ENCODE measurements at regions not wholly inside any gene's neighbourhood (a gene's known extent, or its start where the extent isn't known, plus 50 kb on each side); places are given as distances from the start of the nearest gene placed in this dataset.

DNA sequence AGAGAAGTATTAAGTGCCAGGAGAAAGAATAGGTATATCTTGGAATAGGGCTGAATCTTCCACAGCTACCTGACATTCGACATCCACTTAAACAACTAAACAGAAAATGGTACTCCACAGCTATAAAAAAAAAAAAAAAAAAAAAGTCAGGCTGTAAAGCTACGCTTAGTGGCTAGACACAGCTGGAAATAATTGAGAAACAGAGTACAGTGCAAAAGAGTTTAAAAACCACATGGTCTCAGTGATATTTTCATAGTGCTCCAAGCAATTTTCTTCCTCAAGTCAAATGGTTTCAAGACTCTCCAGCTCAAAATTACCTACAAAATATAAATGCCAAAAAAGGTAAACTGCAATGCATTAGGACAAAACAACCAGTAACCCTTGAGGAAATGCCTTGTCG lies 607.1 kb downstream of the KCNJ2 start:
- POLR2A ChIA-PET (ENCODE audit: unreplicated experiment) = no interaction called here
- no TSS peak for BruUV-seq (replicated peaks)
- Histone ChIP-seq H3K4me2 (ENCODE audit: low read length) (no peak overlapping the region), H3K27ac (ENCODE audit: low read length) (no peak overlapping the region), H3F3A (ENCODE audit: low read length, unreplicated experiment) (no peaks in the 10 kb centered on the region), H3K9me2 (replicated peaks; ENCODE audit: low read length) (no peaks in the 10 kb centered on the region), H3K4me1 (ENCODE audit: insufficient read depth, low read length) (no peaks in the 10 kb centered on the region), H3K79me2 (ENCODE audit: low read length) (no peaks in the 10 kb centered on the region), H3K4me3 (ENCODE audit: low read length) (no peak overlapping the region), H3K27me3 (ENCODE audit: low read length) (no peaks in the 10 kb centered on the region), H2AFZ (ENCODE audit: low read length) (no peak overlapping the region), H3K36me3 (ENCODE audit: low read depth, low read length) (no peaks in the 10 kb centered on the region), H3K9me3 (ENCODE audit: low read length) (no peaks in the 10 kb centered on the region), H3K9ac (ENCODE audit: low read length) (no peak overlapping the region), H4K20me1 (ENCODE audit: low read length) (no peaks in the 10 kb centered on the region)
- DNase-seq (no peak), ATAC-seq (no peak)
- CTCF ChIA-PET = no interaction called here
- TF ChIP-seq CTCF (conservative IDR thresholded peaks at IDR 0.05; ENCODE audit: low read depth, low read length) = no peak
- TF ChIP-seq EZH2 (IDR thresholded peaks at IDR 0.05; ENCODE audit: low read length, unreplicated experiment) = no peak
- TF ChIP-seq EZH2phosphoT487 (IDR thresholded peaks at IDR 0.05; ENCODE audit: borderline replicate concordance, low read length) = no peak
- intact Hi-C loops (cut with micrococcal nuclease) = no loop called here

DNA sequence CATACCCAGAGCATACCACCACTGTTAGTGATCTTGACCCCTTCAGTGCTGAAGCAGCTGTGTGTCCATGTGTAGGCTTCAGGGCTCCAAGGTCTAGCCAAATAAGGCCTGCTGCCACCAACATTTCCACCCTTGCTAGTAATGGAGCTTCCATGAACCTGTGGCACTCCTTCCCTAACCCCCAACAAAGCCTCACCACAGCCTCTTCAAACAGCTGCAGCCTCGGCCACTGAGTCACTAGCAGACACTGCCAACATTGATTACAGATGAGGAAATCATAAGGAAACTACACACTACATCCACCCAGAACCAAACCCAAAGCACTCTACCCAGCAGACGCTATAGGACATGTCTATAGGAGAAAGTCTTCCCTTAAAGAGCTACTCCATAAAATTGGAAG lies 610.7 kb downstream of the KCNJ2 start:
- Histone ChIP-seq H3K4me3 (ENCODE audit: low read length) (no peak overlapping the region), H3F3A (ENCODE audit: low read length, unreplicated experiment) (no peaks in the 10 kb centered on the region), H2AFZ (ENCODE audit: low read length) (no peak overlapping the region), H3K4me1 (ENCODE audit: insufficient read depth, low read length) (no peaks in the 10 kb centered on the region), H4K20me1 (ENCODE audit: low read length) (no peaks in the 10 kb centered on the region), H3K36me3 (ENCODE audit: low read depth, low read length) (no peaks in the 10 kb centered on the region), H3K9me3 (ENCODE audit: low read length) (no peaks in the 10 kb centered on the region), H3K27ac (ENCODE audit: low read length) (no peak overlapping the region), H3K27me3 (ENCODE audit: low read length) (no peaks in the 10 kb centered on the region), H3K9me2 (replicated peaks; ENCODE audit: low read length) (no peaks in the 10 kb centered on the region), H3K79me2 (ENCODE audit: low read length) (no peaks in the 10 kb centered on the region), H3K9ac (ENCODE audit: low read length) (no peak overlapping the region), H3K4me2 (ENCODE audit: low read length) (no peak overlapping the region)
- no TSS peak for BruUV-seq (replicated peaks)
- DNase-seq (peak; percentile 17), ATAC-seq (no peak)
- CTCF ChIA-PET = no interaction called here
- POLR2A ChIA-PET (ENCODE audit: unreplicated experiment) = interaction anchor here (0.6 kb wide), 1 partner anchor 214 kb away, joined by 4 read pairs; no protein-coding TSS in a partner anchor
- intact Hi-C loops (cut with micrococcal nuclease) = no loop called here
- TF ChIP-seq EZH2 (IDR thresholded peaks at IDR 0.05; ENCODE audit: low read length, unreplicated experiment) = no peak
- no peak for TF ChIP-seq CTCF (conservative IDR thresholded peaks at IDR 0.05; ENCODE audit: low read depth, low read length)
- no peak for TF ChIP-seq EZH2phosphoT487 (IDR thresholded peaks at IDR 0.05; ENCODE audit: borderline replicate concordance, low read length)

DNA sequence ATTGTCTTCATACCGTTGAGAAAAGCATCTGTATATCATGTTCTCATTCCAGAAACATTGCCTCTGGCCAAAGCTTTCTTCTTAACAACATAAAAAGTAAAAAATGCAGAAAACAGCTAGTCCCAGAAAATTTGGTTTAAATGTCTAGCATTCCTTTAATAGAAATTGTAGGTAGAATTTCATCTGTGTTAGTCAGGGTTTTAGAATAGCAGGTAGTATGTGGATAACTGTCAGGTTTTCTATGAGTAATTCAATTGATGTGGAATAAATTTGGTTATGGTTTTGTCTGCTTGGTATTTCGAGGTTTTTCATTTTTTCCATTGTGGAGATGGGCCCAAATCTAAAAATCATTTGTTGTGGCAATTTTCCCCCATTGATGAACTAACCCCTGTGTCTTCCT lies 616.7 kb downstream of the KCNJ2 start:
- Histone ChIP-seq H3K79me2 (ENCODE audit: low read length) (no peaks in the 10 kb centered on the region), H4K20me1 (ENCODE audit: low read length) (no peaks in the 10 kb centered on the region), H3K4me2 (ENCODE audit: low read length) (no peak overlapping the region), H3K4me1 (ENCODE audit: insufficient read depth, low read length) (no peaks in the 10 kb centered on the region), H2AFZ (ENCODE audit: low read length) (no peak overlapping the region), H3K4me3 (ENCODE audit: low read length) (no peak overlapping the region), H3K9me3 (ENCODE audit: low read length) (no peaks in the 10 kb centered on the region), H3K36me3 (ENCODE audit: low read depth, low read length) (no peaks in the 10 kb centered on the region), H3K9ac (ENCODE audit: low read length) (no peak overlapping the region), H3K27me3 (ENCODE audit: low read length) (no peaks in the 10 kb centered on the region), H3K27ac (ENCODE audit: low read length) (no peak overlapping the region), H3K9me2 (replicated peaks; ENCODE audit: low read length) (no peaks in the 10 kb centered on the region), H3F3A (ENCODE audit: low read length, unreplicated experiment) (no peaks in the 10 kb centered on the region)
- ChIA-PET POLR2A (ENCODE audit: unreplicated experiment) (no interaction called here), CTCF (no interaction called here)
- ATAC-seq (no peak), DNase-seq (no peak)
- TF ChIP-seq CTCF (conservative IDR thresholded peaks at IDR 0.05; ENCODE audit: low read depth, low read length) (no peak), EZH2phosphoT487 (IDR thresholded peaks at IDR 0.05; ENCODE audit: borderline replicate concordance, low read length) (no peak), EZH2 (IDR thresholded peaks at IDR 0.05; ENCODE audit: low read length, unreplicated experiment) (no peak)
- no TSS peak for BruUV-seq (replicated peaks)
- intact Hi-C loops (cut with micrococcal nuclease) = no loop called here
